HG03280 (cell line): ENCODE measurements at regions not wholly inside any gene's neighbourhood (a gene's known extent, or its start where the extent isn't known, plus 50 kb on each side); places are given as distances from the start of the nearest gene placed in this dataset.

ENCODE experiments used
- ATAC-seq: cut with Tn5 transposase; IDR thresholded peaks from one replicate; pipeline ENCODE4 v1.9.1; 2021; ENCODE audit warnings: mild to moderate bottlenecking, moderate library complexity; ENCODE audit not compliant: unreplicated experiment

- no peak for ATAC-seq
These were observed 207.9 kb downstream of the ERMARD start for GRCh38 chr6:169959136-169960002.

- no peak for ATAC-seq
These were observed 207.1 kb downstream of the ERMARD start for GRCh38 chr6:169958510-169958909.

GRCh38 chr6:169957351-169957963, 206.0 kb downstream of the ERMARD start:
- no peak for ATAC-seq

GRCh38 chr6:169956580-169956979, 205.2 kb downstream of the ERMARD start:
- no peak for ATAC-seq

- ATAC-seq: no peak
These were observed 204.5 kb downstream of the ERMARD start for GRCh38 chr6:169955731-169956437.

- no peak for ATAC-seq
These were observed 203.6 kb downstream of the ERMARD start for GRCh38 chr6:169954977-169955376.

GRCh38 chr6:169953686-169954085, 202.3 kb downstream of the ERMARD start:
- ATAC-seq: no peak

- ATAC-seq: no peak
These were observed 199.1 kb downstream of the ERMARD start for GRCh38 chr6:169950558-169950957.

GRCh38 chr6:169949511-169950097, 198.2 kb downstream of the ERMARD start:
- ATAC-seq: peak; percentile 50

- no peak for ATAC-seq
These were observed 195.5 kb downstream of the ERMARD start for GRCh38 chr6:169946971-169947370.

- no peak for ATAC-seq
These were observed 193.7 kb downstream of the ERMARD start for GRCh38 chr6:169945117-169945516.

GRCh38 chr6:169944415-169944814, 193.0 kb downstream of the ERMARD start:
- ATAC-seq: no peak

GRCh38 chr6:169944061-169944337, 192.6 kb downstream of the ERMARD start:
- no peak for ATAC-seq

GRCh38 chr6:169943241-169944060, 192.0 kb downstream of the ERMARD start:
- no peak for ATAC-seq

- no peak for ATAC-seq
These were observed 190.8 kb downstream of the ERMARD start for GRCh38 chr6:169942173-169942572.

GRCh38 chr6:169940481-169941271, 189.3 kb downstream of the ERMARD start:
- ATAC-seq: no peak

- no peak for ATAC-seq
These were observed 188.2 kb downstream of the ERMARD start for GRCh38 chr6:169939554-169940164.

GRCh38 chr6:169938731-169939130, 187.3 kb downstream of the ERMARD start:
- ATAC-seq: no peak

- ATAC-seq: no peak
These were observed 186.9 kb downstream of the ERMARD start for GRCh38 chr6:169938262-169938701.
